HS-27A (cell line): ENCODE measurements at regions not wholly inside any gene's neighbourhood (a gene's known extent, or its start where the extent isn't known, plus 50 kb on each side); places are given as distances from the start of the nearest gene placed in this dataset.
"Not testable (repeated sequence)": the region's sequence is repeated elsewhere in the genome, so short reads cannot be mapped to it uniquely, and the experiment has no call there.

Experiments
- DNase-seq: peaks from one replicate; pipeline ENCODE4 v3.0.0-alpha.2; 2012; ENCODE audit warnings: low read depth, missing footprints

DNA sequence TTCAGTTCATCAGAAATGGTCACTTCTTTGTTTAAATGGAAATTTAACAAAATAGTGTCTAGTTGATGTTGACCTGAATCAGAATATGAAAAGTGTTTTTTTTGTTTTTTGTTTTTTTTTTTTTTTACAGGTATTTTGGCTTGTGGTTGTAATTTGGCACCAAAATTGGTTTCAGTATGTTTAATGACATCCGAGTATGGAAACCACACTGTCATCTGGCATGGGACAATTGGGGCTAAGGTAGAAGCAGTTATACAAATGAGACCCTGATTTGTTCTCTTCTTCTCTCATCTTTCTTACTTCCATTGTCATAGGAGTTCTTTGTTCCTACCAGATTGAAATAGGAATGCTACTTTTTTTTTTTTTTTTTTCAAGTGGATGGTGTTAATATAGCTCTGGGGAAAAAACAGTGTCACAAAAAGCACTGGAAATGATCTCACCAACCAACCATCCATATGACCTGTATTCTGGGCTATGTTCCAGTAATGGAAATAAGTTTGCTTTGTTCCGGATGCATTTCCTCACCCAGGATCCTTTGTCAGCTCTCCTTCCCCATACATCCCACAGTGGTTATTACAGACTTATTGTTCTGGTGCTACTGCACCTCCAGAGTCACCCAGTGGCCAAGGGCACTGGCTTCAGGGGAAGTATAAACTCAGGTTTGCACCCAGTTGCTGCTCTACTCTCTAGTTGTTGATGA, 95.8 kb downstream of the ATXN3L start:
- DNase-seq = peak; percentile 57

- no peak for DNase-seq
Measured at GRCh38 chrX:13220916-13221315, 98.9 kb downstream of the ATXN3L start.

- DNase-seq = no peak
Measured at GRCh38 chrX:13219991-13220764, 99.7 kb downstream of the ATXN3L start.

DNA sequence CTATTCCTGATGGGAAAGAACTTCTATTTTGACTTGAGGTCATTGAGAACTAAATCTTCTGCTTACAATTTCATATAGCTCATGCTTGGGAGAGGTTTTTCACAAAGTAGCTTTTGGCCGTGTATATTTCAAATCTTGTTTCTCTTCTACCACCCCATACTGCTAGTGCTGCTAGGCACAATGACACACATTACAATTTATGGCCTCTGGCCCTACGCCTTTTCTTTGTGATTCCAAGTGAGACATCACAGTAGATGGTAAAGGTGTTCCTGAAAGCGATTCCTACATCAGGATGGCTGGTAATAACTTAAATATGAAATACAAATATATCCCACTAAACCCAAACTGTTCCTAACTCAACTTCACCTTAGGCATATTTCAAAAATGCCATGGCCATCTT, 101.1 kb downstream of the ATXN3L start:
- DNase-seq = no peak

- no peak for DNase-seq
Measured at GRCh38 chrX:13216139-13216538, 103.7 kb downstream of the ATXN3L start.

DNA sequence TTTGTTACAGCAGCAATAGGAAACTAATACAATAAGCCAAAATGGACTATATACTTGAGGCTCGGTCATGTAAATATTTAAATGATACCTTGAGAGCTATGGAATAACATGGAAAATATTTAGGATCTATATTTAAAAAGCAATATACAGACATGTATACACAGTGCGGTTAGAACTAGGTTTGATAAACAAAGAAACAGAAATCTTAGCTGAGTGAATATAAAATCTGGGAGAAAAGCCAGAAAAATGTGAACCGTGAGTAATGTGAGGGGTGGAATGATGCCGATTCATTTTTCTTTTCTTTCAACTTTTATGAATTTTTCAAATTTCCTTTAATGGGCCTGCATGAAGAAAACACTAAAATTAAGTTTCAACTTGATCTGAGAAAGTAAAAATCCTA, 104.1 kb downstream of the ATXN3L start:
- DNase-seq = no peak

GRCh38 chrX:13212191-13212651, 107.6 kb downstream of the ATXN3L start:
- no peak for DNase-seq

DNA sequence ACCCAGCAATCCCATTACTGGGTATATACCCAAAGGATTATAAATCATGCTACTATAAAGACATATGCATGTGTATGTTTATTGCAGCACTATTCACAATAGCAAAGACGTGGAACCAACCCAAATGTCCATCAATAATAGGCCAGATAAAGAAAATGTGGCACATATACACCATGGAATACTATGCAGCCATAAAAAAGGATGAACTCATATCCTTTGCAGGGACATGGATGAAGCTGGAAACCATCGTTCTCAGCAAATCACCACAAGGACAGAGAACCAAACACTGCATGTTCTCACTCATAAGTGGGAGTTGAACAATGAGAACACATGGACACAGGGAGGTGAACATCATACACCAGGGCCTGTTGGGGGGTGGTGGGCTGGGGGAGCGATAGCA, 109.7 kb downstream of the ATXN3L start:
- not testable (repeated sequence) for DNase-seq

GRCh38 chrX:13209704-13210103, 110.1 kb downstream of the ATXN3L start:
- not testable (repeated sequence) for DNase-seq

GRCh38 chrX:13208281-13208935, 111.4 kb downstream of the ATXN3L start:
- no peak for DNase-seq

DNA sequence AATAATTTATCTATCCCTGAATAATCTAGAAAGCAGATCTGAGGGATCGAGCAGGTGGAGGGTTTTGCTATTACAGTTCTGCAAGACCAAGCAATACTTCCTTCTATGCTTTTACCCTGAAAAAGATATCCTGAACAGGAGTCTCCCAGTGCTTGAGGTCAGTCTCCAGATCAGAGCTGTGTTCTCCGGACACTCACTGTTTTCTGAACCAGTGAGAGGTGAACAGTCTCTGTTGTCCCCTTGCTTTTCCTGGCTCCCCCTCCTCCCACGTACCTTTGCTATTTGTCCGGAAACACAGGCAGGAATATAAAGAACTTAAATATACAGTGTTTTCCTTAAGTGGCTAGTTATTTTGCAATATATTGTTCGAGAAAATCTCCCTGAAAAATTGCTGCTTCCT, 116.6 kb downstream of the ATXN3L start:
- no peak for DNase-seq

GRCh38 chrX:13201605-13202219, 118.1 kb downstream of the ATXN3L start:
- DNase-seq = no peak

- DNase-seq = no peak
Measured at GRCh38 chrX:13200398-13200797, 119.5 kb downstream of the ATXN3L start.

- no peak for DNase-seq
Measured at GRCh38 chrX:13198762-13199064, 121.1 kb downstream of the ATXN3L start.

DNA sequence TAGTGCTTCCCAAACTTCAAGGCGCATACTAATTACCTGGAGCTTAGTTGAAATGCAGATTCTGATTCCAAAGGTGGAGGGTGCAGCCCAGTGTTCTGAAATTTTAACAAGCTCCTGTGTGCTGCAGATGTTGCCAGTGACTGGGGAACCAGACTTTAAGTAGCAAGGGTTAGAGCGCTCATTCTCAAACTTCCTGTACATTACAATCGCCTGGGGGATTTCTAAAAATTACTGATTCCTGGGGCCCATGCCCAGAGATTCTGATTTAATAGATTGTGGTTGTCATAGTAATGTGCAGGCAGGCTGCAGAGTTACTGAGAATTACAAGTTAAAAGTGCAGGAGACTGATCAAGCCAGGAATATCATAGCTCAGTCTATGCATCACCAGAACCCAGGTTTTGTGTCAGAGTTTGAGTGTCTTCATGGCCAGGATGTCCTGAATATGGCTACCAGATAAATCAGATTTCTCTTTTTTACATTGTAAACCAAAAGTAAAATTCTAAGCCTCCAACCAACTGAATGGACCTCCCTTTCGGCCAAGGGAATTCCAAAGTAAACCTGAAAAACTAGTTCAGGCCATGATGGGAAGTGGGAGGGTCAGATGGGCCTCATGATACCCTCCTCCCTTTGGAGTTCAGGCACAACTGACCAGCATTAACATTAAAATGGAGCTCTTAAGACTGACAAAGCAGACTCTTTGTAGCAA, 121.6 kb downstream of the ATXN3L start:
- no peak for DNase-seq

GRCh38 chrX:13196782-13197181, 123.1 kb downstream of the ATXN3L start:
- no peak for DNase-seq

- no peak for DNase-seq
Measured at GRCh38 chrX:13195340-13195739, 124.5 kb downstream of the ATXN3L start.

- DNase-seq = no peak
Measured at GRCh38 chrX:13194291-13195103, 125.4 kb downstream of the ATXN3L start.

- no peak for DNase-seq
Measured at GRCh38 chrX:13190051-13190450, 129.8 kb downstream of the ATXN3L start.

GRCh38 chrX:13189380-13189779, 130.5 kb downstream of the ATXN3L start:
- no peak for DNase-seq

- no peak for DNase-seq
Measured at GRCh38 chrX:13188731-13189309, 131.0 kb downstream of the ATXN3L start.
